BLaER1 (cell line): ENCODE measurements at regions not wholly inside any gene's neighbourhood (a gene's known extent, or its start where the extent isn't known, plus 50 kb on each side); places are given as distances from the start of the nearest gene placed in this dataset.

ENCODE experiments used
- H3K27ac ChIP-seq: shearing (Covaris generic); formaldehyde crosslinking; 2 replicates; pipeline ENCODE4 v1.8.1; 2022
- H3K27me3 ChIP-seq: shearing (Covaris generic); formaldehyde crosslinking; 2 replicates; pipeline ENCODE4 v1.8.1; 2022
- H3K36me3 ChIP-seq: shearing (Covaris generic); formaldehyde crosslinking; 2 replicates; pipeline ENCODE4 v1.8.1; 2022
- H3K4me1 ChIP-seq: shearing (Covaris generic); formaldehyde crosslinking; 2 replicates; pipeline ENCODE4 v1.8.1; 2022
- H3K4me2 ChIP-seq: shearing (Covaris generic); formaldehyde crosslinking; 2 replicates; pipeline ENCODE4 v1.8.1; 2022
- H3K4me3 ChIP-seq: shearing (Covaris generic); formaldehyde crosslinking; 2 replicates; pipeline ENCODE4 v1.8.1; 2022
- H3K9ac ChIP-seq: shearing (Covaris generic); formaldehyde crosslinking; 2 replicates; pipeline ENCODE4 v1.8.1; 2022
- H3K9me3 ChIP-seq: shearing (Covaris generic); formaldehyde crosslinking; 2 replicates; pipeline ENCODE4 v1.8.1; 2022
- H4K20me1 ChIP-seq: shearing (Covaris generic); formaldehyde crosslinking; 2 replicates; pipeline ENCODE4 v1.8.1; 2022
- Cebpa-rat ChIP-seq: shearing (Covaris generic); IDR thresholded peaks from 2 replicates; pipeline ENCODE4 v1.8.1; 2022

- Histone ChIP-seq H3K4me2 (no peak overlapping the region), H4K20me1 (no peaks in the 10 kb centered on the region), H3K4me3 (no peak overlapping the region), H3K27ac (no peak overlapping the region), H3K4me1 (no peaks in the 10 kb centered on the region), H3K27me3 (no peaks in the 10 kb centered on the region), H3K36me3 (no peaks in the 10 kb centered on the region), H3K9me3 (no peaks in the 10 kb centered on the region), H3K9ac (no peak overlapping the region)
- TF ChIP-seq Cebpa-rat = no peak
Measured at GRCh38 chr5:133704411-133704810, 92.1 kb upstream of the FSTL4 start.

- H3K9ac ChIP-seq = no peak overlapping the region
- TF ChIP-seq Cebpa-rat = no peak
- H3K4me3 ChIP-seq = no peak overlapping the region
- H4K20me1 ChIP-seq = no peaks in the 10 kb centered on the region
- no peaks in the 10 kb centered on the region for H3K4me1 ChIP-seq
- no peak overlapping the region for H3K4me2 ChIP-seq
- H3K36me3 ChIP-seq = no peaks in the 10 kb centered on the region
- no peak overlapping the region for H3K27ac ChIP-seq
- H3K9me3 ChIP-seq = no peaks in the 10 kb centered on the region
- H3K27me3 ChIP-seq = no peaks in the 10 kb centered on the region
Measured at GRCh38 chr5:133703935-133704334, 91.6 kb upstream of the FSTL4 start.

GRCh38 chr5:133702791-133703770 is 90.7 kb upstream of the FSTL4 start:
- no peak overlapping the region for H3K4me2 ChIP-seq
- peaks cover 5% of the 10 kb centered on the region for H3K4me1 ChIP-seq
- no peak overlapping the region for H3K27ac ChIP-seq
- no peaks in the 10 kb centered on the region for H4K20me1 ChIP-seq
- TF ChIP-seq Cebpa-rat = no peak
- H3K9ac ChIP-seq = no peak overlapping the region
- H3K9me3 ChIP-seq = no peaks in the 10 kb centered on the region
- no peaks in the 10 kb centered on the region for H3K36me3 ChIP-seq
- H3K27me3 ChIP-seq = no peaks in the 10 kb centered on the region
- H3K4me3 ChIP-seq = no peak overlapping the region

GRCh38 chr5:133701871-133702270 is 89.5 kb upstream of the FSTL4 start:
- Histone ChIP-seq H3K4me3 (no peak overlapping the region), H4K20me1 (no peaks in the 10 kb centered on the region), H3K4me1 (peaks cover 11% of the 10 kb centered on the region), H3K27ac (no peak overlapping the region), H3K9me3 (no peaks in the 10 kb centered on the region), H3K9ac (no peak overlapping the region), H3K27me3 (no peaks in the 10 kb centered on the region), H3K4me2 (no peak overlapping the region), H3K36me3 (no peaks in the 10 kb centered on the region)
- TF ChIP-seq Cebpa-rat = no peak

GRCh38 chr5:133700251-133700650 is 87.9 kb upstream of the FSTL4 start:
- H3K4me2 ChIP-seq = no peak overlapping the region
- H4K20me1 ChIP-seq = no peaks in the 10 kb centered on the region
- no peak overlapping the region for H3K9ac ChIP-seq
- no peaks in the 10 kb centered on the region for H3K27me3 ChIP-seq
- no peak overlapping the region for H3K4me3 ChIP-seq
- peaks cover 11% of the 10 kb centered on the region for H3K4me1 ChIP-seq
- no peak overlapping the region for H3K27ac ChIP-seq
- H3K36me3 ChIP-seq = no peaks in the 10 kb centered on the region
- no peaks in the 10 kb centered on the region for H3K9me3 ChIP-seq
- no peak for TF ChIP-seq Cebpa-rat

- no peaks in the 10 kb centered on the region for H3K36me3 ChIP-seq
- no peaks in the 10 kb centered on the region for H3K9me3 ChIP-seq
- no peaks in the 10 kb centered on the region for H4K20me1 ChIP-seq
- H3K27ac ChIP-seq = no peak overlapping the region
- no peak overlapping the region for H3K4me3 ChIP-seq
- no peak overlapping the region for H3K9ac ChIP-seq
- TF ChIP-seq Cebpa-rat = no peak
- H3K4me2 ChIP-seq = no peak overlapping the region
- no peaks in the 10 kb centered on the region for H3K27me3 ChIP-seq
- peaks cover 19% of the 10 kb centered on the region for H3K4me1 ChIP-seq
Measured at GRCh38 chr5:133698646-133699526, 86.5 kb upstream of the FSTL4 start.

GRCh38 chr5:133698259-133698554 is 85.9 kb upstream of the FSTL4 start:
- no peak for TF ChIP-seq Cebpa-rat
- no peak overlapping the region for H3K27ac ChIP-seq
- H3K9me3 ChIP-seq = no peaks in the 10 kb centered on the region
- H3K36me3 ChIP-seq = no peaks in the 10 kb centered on the region
- peaks cover 19% of the 10 kb centered on the region for H3K4me1 ChIP-seq
- H3K4me3 ChIP-seq = no peak overlapping the region
- H3K4me2 ChIP-seq = no peak overlapping the region; the same call in 1 of the 2 replicates
- H3K9ac ChIP-seq = no peak overlapping the region
- H3K27me3 ChIP-seq = no peaks in the 10 kb centered on the region
- H4K20me1 ChIP-seq = no peaks in the 10 kb centered on the region

GRCh38 chr5:133697536-133698258 is 85.4 kb upstream of the FSTL4 start:
- Histone ChIP-seq H3K9ac (no peak overlapping the region), H3K27me3 (no peaks in the 10 kb centered on the region)
- no peak for TF ChIP-seq Cebpa-rat

GRCh38 chr5:133696782-133697507 is 84.6 kb upstream of the FSTL4 start:
- H3K4me3 ChIP-seq = no peak overlapping the region
- TF ChIP-seq Cebpa-rat = no peak
- no peak overlapping the region for H3K9ac ChIP-seq
- no peak overlapping the region for H3K4me2 ChIP-seq
- no peaks in the 10 kb centered on the region for H3K36me3 ChIP-seq
- peaks cover 19% of the 10 kb centered on the region for H3K4me1 ChIP-seq
- no peaks in the 10 kb centered on the region for H4K20me1 ChIP-seq
- H3K9me3 ChIP-seq = no peaks in the 10 kb centered on the region
- H3K27me3 ChIP-seq = no peaks in the 10 kb centered on the region
- no peak overlapping the region for H3K27ac ChIP-seq

More at GRCh38 chr5:133697536-133698258, 85.4 kb upstream of the FSTL4 start:
- H3K4me1 ChIP-seq = peaks cover 19% of the 10 kb centered on the region
- no peak overlapping the region; the same call in 1 of the 2 replicates for H3K4me2 ChIP-seq
- H3K27ac ChIP-seq = no peak overlapping the region
- H3K4me3 ChIP-seq = no peak overlapping the region
- H3K36me3 ChIP-seq = no peaks in the 10 kb centered on the region
- H3K9me3 ChIP-seq = no peaks in the 10 kb centered on the region
- no peaks in the 10 kb centered on the region for H4K20me1 ChIP-seq
